Activated CD4-positive, alpha-beta T cell treated with anti-CD3 and anti-CD28 coated beads, Interleukin-2, amount 10 ng/mL, durations not matched to agents 7 days and 5 days (primary cell): ENCODE measurements at regions not wholly inside any gene's neighbourhood (a gene's known extent, or its start where the extent isn't known, plus 50 kb on each side); places are given as distances from the start of the nearest gene placed in this dataset.
"Not testable (repeated sequence)": the region's sequence is repeated elsewhere in the genome, so short reads cannot be mapped to it uniquely, and the experiment has no call there.

Source experiments
- CTCF ChIA-PET: fragments of 350-600 bp; sonication (Branson Sonifier 250); formaldehyde crosslinking; loops from one replicate; lab custom pipeline; 2021; ENCODE audit warnings: antibody characterized with exemption; lab: Charles Lee
- POLR2A ChIA-PET: fragments of 350-600 bp; sonication (Branson Sonifier 250); formaldehyde crosslinking; loops from one replicate; lab custom pipeline; 2021; ENCODE audit warnings: antibody characterized with exemption; lab: Charles Lee
- DNase-seq: peaks from one replicate; pipeline ENCODE4 v3.0.0-alpha.2; 2020
- H3K27ac Mint-ChIP-seq: one replicate; pipeline ENCODE4 v1.8.0; 2021; ENCODE audit warnings: mild to moderate bottlenecking, moderate library complexity, mixed read lengths
- H3K27me3 Mint-ChIP-seq: one replicate; pipeline ENCODE4 v1.8.0; 2021; ENCODE audit warnings: mixed read lengths
- H3K36me3 Mint-ChIP-seq: one replicate; pipeline ENCODE4 v1.8.0; 2021; ENCODE audit warnings: low read depth, mixed read lengths
- H3K4me1 Mint-ChIP-seq: one replicate; pipeline ENCODE4 v1.8.0; 2021; ENCODE audit warnings: mixed read lengths
- H3K4me3 Mint-ChIP-seq: one replicate; pipeline ENCODE4 v1.8.0; 2021; ENCODE audit warnings: mild to moderate bottlenecking, moderate library complexity, mixed read lengths
- H3K9me3 Mint-ChIP-seq: one replicate; pipeline ENCODE4 v1.8.0; 2021; ENCODE audit warnings: mixed read lengths

DNA sequence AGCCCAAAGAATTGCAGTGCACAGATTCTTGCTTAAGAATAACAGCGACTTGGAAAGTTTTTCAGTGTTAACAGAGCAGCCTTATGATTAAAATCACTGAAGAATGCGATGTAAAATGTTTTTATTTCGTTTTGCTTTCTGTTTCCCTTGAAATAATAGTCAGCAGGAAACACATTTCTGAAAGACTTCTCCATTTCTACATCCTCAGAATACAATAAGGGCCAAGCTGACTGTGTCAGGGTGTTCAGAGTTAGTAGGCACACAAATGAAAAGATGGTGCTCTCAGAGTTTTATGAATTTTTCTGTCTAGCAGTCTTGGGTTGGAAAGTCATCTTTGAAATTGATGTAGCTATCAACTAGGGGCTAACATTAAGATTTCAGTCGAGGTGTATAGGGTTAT is 582.9 kb upstream of the RBFOX1 start:
- CTCF ChIA-PET = no interaction called here
- Mint-ChIP-seq H3K4me3 (no peak overlapping the region), H3K9me3 (peaks cover 8% of the 10 kb centered on the region), H3K36me3 (no peaks in the 10 kb centered on the region), H3K27ac (no peak overlapping the region), H3K4me1 (no peaks in the 10 kb centered on the region), H3K27me3 (no peaks in the 10 kb centered on the region)
- POLR2A ChIA-PET = no interaction called here
- no peak for DNase-seq

- H3K4me1 Mint-ChIP-seq, H3K4me3 Mint-ChIP-seq, DNase-seq, H3K9me3 Mint-ChIP-seq, H3K27me3 Mint-ChIP-seq, H3K27ac Mint-ChIP-seq, CTCF ChIA-PET, POLR2A ChIA-PET, H3K36me3 Mint-ChIP-seq: not testable (repeated sequence)
These were observed 596.3 kb upstream of the RBFOX1 start for GRCh38 chr16:6736302-6736701.

- POLR2A ChIA-PET = no interaction called here
These were observed 597.0 kb upstream of the RBFOX1 start for GRCh38 chr16:6735631-6736030.

GRCh38 chr16:6732166-6732565 is 600.5 kb upstream of the RBFOX1 start:
- CTCF ChIA-PET = no interaction called here
- Mint-ChIP-seq H3K27me3 (no peaks in the 10 kb centered on the region), H3K9me3 (peaks cover 7% of the 10 kb centered on the region), H3K4me3 (no peak overlapping the region), H3K27ac (no peak overlapping the region), H3K4me1 (no peaks in the 10 kb centered on the region), H3K36me3 (no peaks in the 10 kb centered on the region)
- POLR2A ChIA-PET = no interaction called here
- DNase-seq = no peak

More at GRCh38 chr16:6735631-6736030, 597.0 kb upstream of the RBFOX1 start:
- Mint-ChIP-seq H3K9me3 (peaks cover 8% of the 10 kb centered on the region), H3K36me3 (no peaks in the 10 kb centered on the region), H3K4me1 (no peaks in the 10 kb centered on the region), H3K27me3 (no peaks in the 10 kb centered on the region), H3K4me3 (no peak overlapping the region), H3K27ac (no peak overlapping the region)
- DNase-seq = no peak
- CTCF ChIA-PET = no interaction called here

DNA sequence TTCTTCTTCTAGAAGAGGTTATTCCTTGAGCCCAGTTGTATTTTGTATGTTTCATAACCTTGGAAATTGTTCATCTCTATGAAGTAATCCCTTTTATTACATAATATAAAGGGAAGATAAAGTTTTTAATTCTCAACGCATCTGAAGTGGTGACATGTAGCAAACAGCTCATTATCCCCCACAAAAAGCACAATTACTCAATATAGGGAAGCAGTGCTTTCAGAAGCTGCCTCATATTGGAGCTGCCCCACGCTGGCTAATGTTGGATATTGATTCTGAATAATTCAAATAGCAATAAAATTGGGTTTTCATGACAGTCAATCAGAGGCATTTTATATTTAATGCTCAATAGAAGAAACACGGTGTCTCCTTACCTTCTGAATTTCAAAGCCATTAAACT is 604.3 kb upstream of the RBFOX1 start:
- CTCF ChIA-PET = no interaction called here
- no peak overlapping the region for H3K27ac Mint-ChIP-seq

DNA sequence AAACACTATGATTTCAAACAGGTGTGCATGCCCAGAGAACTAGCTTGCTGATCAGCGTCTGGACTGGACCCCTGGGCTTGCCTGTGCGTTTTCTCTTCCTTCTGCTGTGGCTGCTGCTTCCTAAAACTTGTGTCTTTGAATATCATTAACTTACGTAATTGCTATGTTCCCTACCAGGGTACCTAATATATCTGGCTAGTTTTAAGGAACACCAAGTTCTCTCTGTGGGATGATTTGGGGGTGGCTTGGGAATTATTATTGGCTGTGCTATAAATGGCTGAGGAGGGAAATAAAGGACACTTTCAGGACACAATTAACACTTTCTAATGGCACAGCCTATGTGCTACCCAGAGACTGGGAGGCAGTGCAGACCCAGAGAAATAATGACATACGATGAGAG is 606.0 kb upstream of the RBFOX1 start:
- ChIA-PET CTCF (no interaction called here), POLR2A (no interaction called here)
- H3K4me3 Mint-ChIP-seq = no peak overlapping the region
- H3K4me1 Mint-ChIP-seq = no peaks in the 10 kb centered on the region
- H3K27ac Mint-ChIP-seq = no peak overlapping the region
- H3K9me3 Mint-ChIP-seq = peaks cover 2% of the 10 kb centered on the region
- H3K36me3 Mint-ChIP-seq = no peaks in the 10 kb centered on the region
- H3K27me3 Mint-ChIP-seq = no peaks in the 10 kb centered on the region
- no peak for DNase-seq

More for the DNA sequence above, 604.3 kb upstream of the RBFOX1 start:
- POLR2A ChIA-PET = no interaction called here
- no peaks in the 10 kb centered on the region for H3K4me1 Mint-ChIP-seq
- no peak for DNase-seq
- peaks cover 2% of the 10 kb centered on the region for H3K9me3 Mint-ChIP-seq
- no peak overlapping the region for H3K4me3 Mint-ChIP-seq
- no peaks in the 10 kb centered on the region for H3K36me3 Mint-ChIP-seq
- no peaks in the 10 kb centered on the region for H3K27me3 Mint-ChIP-seq

DNA sequence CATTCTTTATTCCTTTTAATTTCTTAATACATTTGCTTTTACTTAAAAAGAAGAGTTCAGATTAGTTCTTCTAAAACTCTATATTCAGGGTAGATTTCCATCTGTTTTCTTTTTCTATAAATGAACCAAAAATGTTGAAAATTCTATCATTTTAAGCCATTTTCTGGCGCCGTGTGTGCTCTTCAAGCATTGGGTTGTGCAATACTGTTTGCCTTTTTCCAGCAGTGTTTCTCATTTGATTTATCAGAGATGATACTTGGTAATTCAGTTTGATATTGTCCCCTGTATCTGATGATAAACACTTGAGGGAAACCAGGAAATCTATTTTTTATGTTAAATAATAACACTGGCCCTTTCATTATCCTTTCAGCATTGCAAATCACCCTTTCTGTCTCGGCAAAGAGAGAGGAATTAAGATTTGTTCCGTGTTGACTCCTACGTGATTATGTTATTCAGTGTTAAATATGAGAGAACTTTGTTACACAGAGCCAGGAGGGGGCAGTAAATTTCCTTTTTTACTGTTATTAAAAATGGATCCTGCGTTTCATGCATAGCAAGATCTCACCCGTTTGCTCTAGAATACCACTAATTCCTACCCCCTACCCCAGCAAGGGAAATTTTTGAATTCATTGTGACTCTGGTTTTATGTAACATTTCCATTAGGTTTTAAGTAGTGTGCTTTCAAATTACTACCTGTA is 606.9 kb upstream of the RBFOX1 start:
- H3K27me3 Mint-ChIP-seq = no peaks in the 10 kb centered on the region
- POLR2A ChIA-PET = no interaction called here
- H3K27ac Mint-ChIP-seq = no peak overlapping the region
- peaks cover 2% of the 10 kb centered on the region for H3K9me3 Mint-ChIP-seq
- no peak overlapping the region for H3K4me3 Mint-ChIP-seq
- H3K4me1 Mint-ChIP-seq = no peaks in the 10 kb centered on the region
- DNase-seq = no peak
- CTCF ChIA-PET = no interaction called here
- H3K36me3 Mint-ChIP-seq = no peaks in the 10 kb centered on the region

GRCh38 chr16:6725206-6725605 is 607.4 kb upstream of the RBFOX1 start:
- DNase-seq, H3K27ac Mint-ChIP-seq, POLR2A ChIA-PET, H3K9me3 Mint-ChIP-seq, H3K4me3 Mint-ChIP-seq, H3K36me3 Mint-ChIP-seq, H3K27me3 Mint-ChIP-seq, H3K4me1 Mint-ChIP-seq, CTCF ChIA-PET: not testable (repeated sequence)

DNA sequence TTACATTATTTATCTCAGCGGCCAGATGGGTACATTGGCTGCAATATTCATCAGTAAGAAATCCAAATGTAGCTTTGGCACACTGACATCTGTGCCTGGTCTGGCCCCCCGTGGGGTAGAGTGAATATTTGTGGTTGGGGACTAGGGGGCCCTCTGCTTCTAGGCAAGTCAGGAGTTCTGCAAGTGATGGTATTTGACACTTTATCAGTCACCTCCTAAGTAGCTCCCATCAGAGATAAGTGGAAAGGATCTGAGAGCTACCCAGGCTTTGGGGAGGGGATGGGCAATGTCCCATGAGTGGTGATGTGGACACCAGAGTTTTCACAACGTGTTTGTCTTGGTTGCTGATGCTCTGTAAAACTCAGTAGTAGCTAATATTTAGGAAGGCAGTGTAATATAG is 609.9 kb upstream of the RBFOX1 start:
- POLR2A ChIA-PET = no interaction called here
- DNase-seq = no peak
- H3K4me3 Mint-ChIP-seq = no peak overlapping the region
- H3K4me1 Mint-ChIP-seq = no peaks in the 10 kb centered on the region
- CTCF ChIA-PET = no interaction called here
- H3K27ac Mint-ChIP-seq = no peak overlapping the region
- no peaks in the 10 kb centered on the region for H3K36me3 Mint-ChIP-seq
- H3K9me3 Mint-ChIP-seq = no peaks in the 10 kb centered on the region
- no peaks in the 10 kb centered on the region for H3K27me3 Mint-ChIP-seq

GRCh38 chr16:6714510-6714909 is 618.1 kb upstream of the RBFOX1 start:
- Mint-ChIP-seq H3K9me3 (peaks cover 18% of the 10 kb centered on the region), H3K27me3 (no peaks in the 10 kb centered on the region), H3K27ac (no peak overlapping the region), H3K4me3 (no peak overlapping the region), H3K36me3 (no peaks in the 10 kb centered on the region), H3K4me1 (no peaks in the 10 kb centered on the region)
- ChIA-PET POLR2A (no interaction called here), CTCF (no interaction called here)
- DNase-seq = no peak

- Mint-ChIP-seq H3K4me1 (no peaks in the 10 kb centered on the region), H3K27me3 (no peaks in the 10 kb centered on the region), H3K9me3 (peaks cover 14% of the 10 kb centered on the region), H3K36me3 (no peaks in the 10 kb centered on the region), H3K4me3 (no peak overlapping the region), H3K27ac (no peak overlapping the region)
- ChIA-PET POLR2A (no interaction called here), CTCF (no interaction called here)
- DNase-seq = no peak
These were observed 622.9 kb upstream of the RBFOX1 start for GRCh38 chr16:6709736-6710135.

GRCh38 chr16:6708576-6709215 is 623.9 kb upstream of the RBFOX1 start:
- Mint-ChIP-seq H3K27ac (no peak overlapping the region), H3K4me3 (no peak overlapping the region), H3K4me1 (no peaks in the 10 kb centered on the region), H3K27me3 (no peaks in the 10 kb centered on the region), H3K9me3 (peaks cover 12% of the 10 kb centered on the region), H3K36me3 (no peaks in the 10 kb centered on the region)
- no peak for DNase-seq
- POLR2A ChIA-PET = no interaction called here
- CTCF ChIA-PET = no interaction called here

- Mint-ChIP-seq H3K27ac (no peak overlapping the region), H3K27me3 (no peaks in the 10 kb centered on the region), H3K36me3 (no peaks in the 10 kb centered on the region), H3K9me3 (peaks cover 6% of the 10 kb centered on the region), H3K4me3 (no peak overlapping the region), H3K4me1 (no peaks in the 10 kb centered on the region)
- CTCF ChIA-PET = interaction anchor here (0.6 kb wide), 1 partner anchor 796 kb away, joined by 8 read pairs; no protein-coding TSS in a partner anchor
- DNase-seq = no peak
- POLR2A ChIA-PET = no interaction called here
These were observed 628.2 kb upstream of the RBFOX1 start for GRCh38 chr16:6704306-6704930.
